HG02759 (cell line): ENCODE measurements at regions not wholly inside any gene's neighbourhood (a gene's known extent, or its start where the extent isn't known, plus 50 kb on each side); places are given as distances from the start of the nearest gene placed in this dataset.
"Not testable (repeated sequence)": the region's sequence is repeated elsewhere in the genome, so short reads cannot be mapped to it uniquely, and the experiment has no call there.

ENCODE experiments used
- ATAC-seq: cut with Tn5 transposase; IDR thresholded peaks from one replicate; pipeline ENCODE4 v1.9.1; 2021; ENCODE audit warnings: mild to moderate bottlenecking, moderate library complexity; ENCODE audit not compliant: unreplicated experiment

- ATAC-seq, result no peak
Measured at GRCh38 chr5:166581826-166582225, 1709.6 kb upstream of the WWC1 start.

GRCh38 chr5:166582416-166582815, 1709.0 kb upstream of the WWC1 start:
- ATAC-seq, result no peak

DNA sequence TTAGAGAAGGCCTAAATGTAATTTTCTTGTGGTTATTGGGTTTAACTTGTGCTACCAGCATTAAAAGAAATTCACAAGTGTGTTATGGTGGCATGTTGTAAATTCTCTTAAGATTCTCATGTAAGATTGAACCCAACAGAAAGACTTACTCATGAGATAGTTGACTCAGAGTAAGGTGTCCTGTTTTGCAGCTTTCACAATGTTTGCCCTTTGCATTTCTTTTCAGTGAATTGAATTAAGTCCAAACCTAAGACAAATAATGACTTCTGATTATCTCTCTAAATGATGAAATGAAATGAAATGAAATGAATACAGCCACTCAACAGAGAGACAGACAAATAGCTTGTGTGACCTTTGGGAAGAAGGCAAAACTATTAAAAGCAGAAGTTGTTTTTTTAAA, 1696.9 kb upstream of the WWC1 start:
- no peak for ATAC-seq

GRCh38 chr5:166595274-166595951, 1696.0 kb upstream of the WWC1 start:
- ATAC-seq, result no peak

DNA sequence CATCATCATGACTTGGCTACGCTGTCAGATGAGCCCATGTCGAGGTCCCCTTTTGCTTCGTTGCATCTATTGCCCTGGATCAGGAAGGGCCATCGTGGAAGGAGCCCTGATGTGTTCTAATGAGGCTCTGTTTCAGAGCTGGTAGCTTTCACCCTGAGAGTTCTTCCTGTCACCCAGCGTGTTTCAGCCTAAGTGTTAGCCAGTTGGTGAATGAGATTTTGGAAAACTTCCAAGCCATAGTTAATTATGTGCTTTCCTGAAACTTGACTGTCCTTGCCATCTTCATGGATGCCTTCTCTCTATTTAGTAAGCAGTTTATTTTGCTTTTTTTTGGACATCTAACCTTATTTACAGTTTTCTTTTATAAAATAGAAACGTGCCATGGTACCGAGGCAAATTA, 1695.4 kb upstream of the WWC1 start:
- no peak for ATAC-seq

GRCh38 chr5:166602271-166602670, 1689.2 kb upstream of the WWC1 start:
- ATAC-seq, result no peak

DNA sequence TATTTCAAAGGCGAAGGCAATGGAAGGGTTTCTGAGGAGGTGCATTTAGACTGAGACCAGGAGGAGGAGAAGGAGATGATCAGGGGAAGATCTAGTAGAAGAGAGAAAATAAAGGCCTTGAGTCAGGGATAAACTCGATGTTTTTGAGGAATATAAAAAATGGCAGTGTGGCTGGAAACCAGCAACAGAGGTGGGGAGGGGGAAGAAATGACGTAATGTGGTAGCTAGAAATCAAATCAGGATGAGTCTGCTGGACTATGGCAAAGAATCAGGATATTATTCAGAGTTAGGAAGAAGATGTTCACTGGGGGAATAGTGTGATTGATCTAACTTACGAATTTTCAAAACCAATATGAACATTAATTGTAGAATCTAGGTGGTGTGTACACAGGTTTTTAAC, 1673.9 kb upstream of the WWC1 start:
- no peak for ATAC-seq

GRCh38 chr5:166618526-166618925, 1672.9 kb upstream of the WWC1 start:
- ATAC-seq, result no peak

DNA sequence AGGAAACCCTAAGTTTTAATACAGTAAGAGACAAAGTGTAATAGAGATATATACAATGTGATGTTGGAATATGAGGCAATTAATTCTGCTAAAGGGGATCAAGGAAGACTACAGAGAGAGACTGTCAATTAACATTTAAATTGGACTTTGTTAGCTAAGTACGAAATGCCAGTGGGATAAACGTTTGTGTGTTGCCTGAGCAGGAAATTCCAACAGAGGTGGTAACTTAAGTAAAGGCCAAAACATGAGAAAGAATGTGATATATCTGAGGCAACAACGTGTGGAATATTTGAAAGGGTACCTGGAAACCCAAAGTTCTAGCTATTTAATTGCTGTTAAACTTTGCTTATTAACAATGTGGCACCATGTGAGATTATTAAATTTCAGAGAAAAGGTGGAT, 1666.9 kb upstream of the WWC1 start:
- no peak for ATAC-seq

GRCh38 chr5:166625210-166625865, 1666.1 kb upstream of the WWC1 start:
- no peak for ATAC-seq

GRCh38 chr5:166637295-166637694, 1654.2 kb upstream of the WWC1 start:
- no peak for ATAC-seq

DNA sequence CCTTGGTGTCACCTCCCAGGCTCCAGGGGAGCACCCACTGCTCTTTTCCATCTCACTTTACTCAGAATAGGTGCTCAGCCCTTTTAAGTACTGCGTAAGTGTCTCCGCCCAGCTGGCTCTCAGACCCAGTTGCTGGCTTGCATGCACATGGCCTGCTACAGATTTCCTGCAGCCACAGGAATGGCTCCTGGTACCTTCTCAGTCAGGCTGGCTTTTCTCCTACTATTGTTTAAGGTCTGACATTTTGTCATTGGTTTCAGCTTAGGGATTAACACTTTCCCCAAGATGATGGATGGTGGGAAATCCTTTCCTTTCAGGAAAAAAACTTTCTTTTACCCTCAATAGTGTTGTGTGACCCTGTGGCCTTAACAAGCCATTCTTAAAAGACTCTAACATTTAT, 1652.3 kb upstream of the WWC1 start:
- no peak for ATAC-seq

- not testable (repeated sequence) for ATAC-seq
Measured at GRCh38 chr5:166640136-166640535, 1651.3 kb upstream of the WWC1 start.

DNA sequence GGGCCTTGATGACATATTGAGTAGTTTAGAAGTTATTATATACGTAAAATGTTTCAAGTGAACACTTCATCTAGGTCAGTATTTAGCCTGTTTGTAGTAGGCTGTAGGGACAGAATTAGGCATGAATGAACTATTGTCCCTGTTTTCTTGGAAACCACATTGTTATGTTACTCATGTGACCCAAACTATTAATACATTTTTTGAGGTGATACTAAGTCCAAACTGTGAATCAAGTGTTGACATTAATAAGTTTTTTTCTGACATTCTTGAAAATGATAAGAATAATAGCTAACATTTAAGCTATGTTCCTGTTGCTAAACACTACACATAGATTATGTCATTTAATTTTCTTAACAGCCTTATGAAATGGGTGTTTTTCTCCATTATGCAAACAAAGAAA, 1642.7 kb upstream of the WWC1 start:
- ATAC-seq, result no peak

DNA sequence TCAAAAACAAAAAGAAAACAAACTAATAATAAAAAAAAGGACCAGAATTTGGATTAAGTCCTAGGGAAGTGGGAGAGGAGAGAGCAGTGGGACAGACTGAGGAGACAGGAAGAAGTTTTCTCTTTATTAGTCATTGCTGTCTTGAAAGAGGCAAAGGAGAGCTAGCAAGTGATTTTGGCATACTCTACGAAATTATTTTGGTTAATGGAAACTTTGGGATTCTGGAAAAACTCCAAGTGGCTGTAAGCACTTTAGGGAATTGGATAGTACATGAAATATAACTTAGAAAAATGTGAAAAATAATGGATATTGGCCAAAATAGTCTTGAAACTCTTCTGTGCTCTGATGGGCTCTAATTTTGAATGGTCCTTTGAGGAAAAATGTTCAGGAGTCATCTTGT, 1641.8 kb upstream of the WWC1 start:
- ATAC-seq, result no peak

DNA sequence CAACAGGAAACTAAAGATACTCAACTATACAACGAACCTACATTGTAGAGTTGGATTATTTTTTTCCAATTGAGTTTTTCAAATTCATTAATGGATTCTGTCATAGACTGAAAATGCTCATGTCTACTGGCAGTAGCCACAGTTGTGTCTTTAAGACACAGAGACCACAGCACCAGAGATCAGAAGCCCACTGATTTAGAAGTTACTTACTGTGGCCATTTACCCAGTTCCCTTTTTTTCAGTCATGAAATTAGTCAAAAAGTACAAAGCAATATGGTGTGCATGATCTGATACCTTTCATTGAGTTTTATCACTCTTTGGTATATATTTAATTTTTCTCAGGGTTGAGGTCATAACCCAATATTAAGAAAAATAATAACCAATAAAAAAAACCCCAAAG, 1640.2 kb upstream of the WWC1 start:
- ATAC-seq, result no peak

DNA sequence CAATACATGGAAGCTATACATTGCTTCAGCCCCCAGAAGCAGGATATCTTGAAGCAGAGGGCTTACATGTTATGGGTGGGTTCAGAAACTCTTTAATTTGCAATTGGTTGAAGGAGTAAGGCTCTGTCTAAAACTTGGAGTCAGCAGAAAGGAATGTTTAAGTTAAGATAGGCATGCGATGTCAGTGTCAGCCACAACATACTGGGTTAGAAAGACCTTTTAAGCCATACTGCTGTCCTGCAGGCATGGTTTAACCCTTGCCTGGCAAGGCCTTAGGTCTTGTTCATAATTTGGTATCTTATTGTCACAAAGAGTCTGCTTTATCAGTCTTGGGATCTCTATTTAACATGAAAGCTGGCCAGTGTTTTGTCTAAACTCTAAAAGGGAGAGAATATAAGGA, 1619.6 kb upstream of the WWC1 start:
- no peak for ATAC-seq

DNA sequence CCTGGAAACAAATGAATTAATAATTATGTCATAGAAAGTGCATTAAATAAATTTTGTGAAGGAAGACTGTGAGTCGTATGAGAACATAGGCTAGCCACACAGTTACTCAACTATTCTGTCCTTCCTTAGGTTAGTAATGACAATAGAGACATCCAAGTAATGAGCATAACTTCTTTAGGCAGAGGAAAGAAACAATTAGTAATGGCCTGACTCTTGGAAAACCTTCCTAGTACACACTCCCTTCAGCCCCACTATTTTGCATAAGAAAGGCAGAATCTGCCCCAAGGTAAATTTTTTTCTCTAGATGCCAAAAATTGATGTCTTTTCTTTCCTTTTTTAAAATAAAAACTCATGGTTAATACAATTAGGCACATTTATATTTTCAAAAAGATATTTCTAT, 1619.0 kb upstream of the WWC1 start:
- ATAC-seq, result no peak

GRCh38 chr5:166677891-166678290, 1613.6 kb upstream of the WWC1 start:
- ATAC-seq, result no peak

GRCh38 chr5:166679331-166679730, 1612.1 kb upstream of the WWC1 start:
- ATAC-seq, result no peak

DNA sequence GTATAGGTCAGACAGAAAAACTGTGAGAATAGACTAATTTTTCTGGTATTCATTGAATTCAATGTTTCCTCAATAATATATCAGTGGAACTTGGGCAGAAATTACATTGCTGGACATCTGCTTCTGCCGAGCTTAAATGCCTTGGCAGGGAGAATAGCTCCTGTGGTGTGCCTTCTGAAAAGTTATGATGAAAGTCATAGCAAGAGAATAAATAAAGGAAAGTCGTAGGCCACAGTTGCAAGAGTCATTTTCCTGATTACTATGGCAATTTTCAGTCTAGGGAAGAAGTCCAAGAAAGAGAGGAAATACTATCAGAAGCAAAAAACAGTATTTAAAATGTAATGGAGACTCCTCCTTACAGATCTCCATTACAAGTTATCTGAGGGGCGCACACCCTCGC, 1596.1 kb upstream of the WWC1 start:
- no peak for ATAC-seq

DNA sequence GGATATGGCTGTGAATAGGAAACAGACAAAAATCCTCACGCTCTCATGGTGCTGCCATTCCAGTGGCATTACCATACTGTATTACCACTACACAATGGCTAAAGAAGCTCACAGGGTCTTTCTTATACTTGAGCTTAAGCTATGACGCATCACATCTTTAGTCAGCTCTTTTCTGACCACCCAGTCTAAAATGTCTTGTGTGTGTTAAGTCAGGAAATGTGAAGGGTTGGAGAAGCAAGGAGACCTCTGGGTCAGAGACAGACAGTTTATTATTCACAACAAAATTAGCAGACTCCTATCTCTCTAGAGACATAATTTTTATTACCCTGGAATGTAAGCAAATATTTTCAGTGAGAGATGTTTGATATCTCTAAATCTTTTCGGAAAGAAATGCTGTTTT, 1583.2 kb upstream of the WWC1 start:
- ATAC-seq, result no peak

- no peak for ATAC-seq
Measured at GRCh38 chr5:166709691-166710090, 1581.8 kb upstream of the WWC1 start.
